ENCODE measurements at regions not wholly inside any gene's neighbourhood (a gene's known extent, or its start where the extent isn't known, plus 50 kb on each side); places are given as distances from the start of the nearest gene placed in this dataset.

DNA sequence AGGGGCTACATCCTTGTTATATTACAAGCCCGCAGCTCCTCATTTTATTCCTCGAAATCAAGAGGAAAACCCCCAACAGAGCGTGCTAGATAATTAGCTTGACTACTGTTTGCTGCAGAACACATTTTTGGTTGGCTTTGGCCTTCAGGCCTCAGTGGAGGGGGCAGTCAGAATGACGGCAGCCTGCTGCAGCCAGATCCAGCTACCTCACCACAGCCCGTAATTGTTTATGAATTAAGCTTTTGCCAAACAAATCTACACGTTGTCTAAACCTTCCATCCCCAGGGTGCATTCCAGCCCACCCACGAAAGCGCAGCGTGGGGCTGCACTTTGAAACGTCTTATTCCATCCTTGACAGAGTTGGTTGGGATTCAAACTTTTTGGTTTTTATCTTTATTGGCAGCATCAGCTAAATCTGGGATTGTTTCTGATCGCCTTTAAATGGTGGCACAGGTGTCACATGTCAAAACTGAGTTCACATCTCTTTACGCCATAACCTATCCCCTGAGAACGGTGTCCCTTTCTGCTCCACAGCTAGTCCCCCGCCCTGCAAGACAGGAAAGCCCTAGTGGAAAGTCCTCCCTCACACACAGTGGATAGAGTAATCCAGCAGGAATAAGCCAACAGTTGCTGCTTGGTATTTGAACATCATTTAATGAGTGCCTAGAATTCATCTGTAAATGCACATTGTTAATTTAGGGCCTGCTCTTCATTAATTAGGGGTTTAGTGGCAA is 195.5 kb downstream of the LMO4 start:
- intact Hi-C loops (cut with micrococcal nuclease; ENCODE audit: unreplicated experiment): no loop called here
- Histone ChIP-seq H3K79me2 (ENCODE audit: control insufficient read depth, insufficient read depth, low read length) (no peaks in the 10 kb centered on the region), H2AFZ (ENCODE audit: control insufficient read depth, low read depth, low read length) (no peak overlapping the region), H3K27ac (ENCODE audit: control insufficient read depth, insufficient read depth) (no peak overlapping the region), H3K4me3 (no peak overlapping the region), H4K20me1 (ENCODE audit: control insufficient read depth, insufficient read depth) (no peaks in the 10 kb centered on the region), H3K36me3 (ENCODE audit: control insufficient read depth in 2 of 2, insufficient read depth in 2 of 2, low read length in 1 of 2) (no peaks in the 10 kb centered on the region), H3K4me2 (ENCODE audit: control insufficient read depth, insufficient read depth) (no peak overlapping the region), H3K9ac (ENCODE audit: control insufficient read depth, insufficient read depth, low read length) (no peak overlapping the region), H3K27me3 (replicated peaks in 1 of 2; ENCODE audit: control insufficient read depth in 2 of 2, insufficient read depth in 2 of 2, low read length in 1 of 2) (0 out of 4 replicates have a peak, but pooled peaks cover 0 to 3% of the 10 kb centered on the region in 2 experiments), H3K9me3 (replicated peaks; ENCODE audit: control insufficient read depth, insufficient read depth, low read length) (no peaks in the 10 kb centered on the region), H3K4me1 (ENCODE audit: control insufficient read depth, insufficient read depth, low read length) (no peaks in the 10 kb centered on the region)
- WGBS (ENCODE audit: insufficient coverage, insufficient replicate concordance, low lambda C conversion rate, missing lambda C conversion rate): 38% methylated on average over 14 of the region's 14 CpGs
- POLR2A ChIA-PET: no interaction called here
- FAIRE-seq (no peak), DNase-seq (ENCODE audit: low read depth, low spot score) (no peak), ATAC-seq (no peak)
- RAD21 ChIA-PET (ENCODE audit: unreplicated experiment): no interaction called here
- SMC1A ChIA-PET (ENCODE audit: uncharacterized antibody, unreplicated experiment): no interaction called here
- TF ChIP-seq NFIC (IDR thresholded peaks at IDR 0.05; ENCODE audit: low read depth, low read length) (no peak), ESRRA (IDR thresholded peaks at IDR 0.05; ENCODE audit: low read length) (no peak), ZZZ3 (IDR thresholded peaks at IDR 0.05; ENCODE audit: control insufficient read depth, insufficient read length, low read depth) (no peak)
- in situ Hi-C loops (cut with MboI): no loop called here
- BruUV-seq (replicated peaks): no TSS peak
- CTCF ChIA-PET: no interaction called here

DNA sequence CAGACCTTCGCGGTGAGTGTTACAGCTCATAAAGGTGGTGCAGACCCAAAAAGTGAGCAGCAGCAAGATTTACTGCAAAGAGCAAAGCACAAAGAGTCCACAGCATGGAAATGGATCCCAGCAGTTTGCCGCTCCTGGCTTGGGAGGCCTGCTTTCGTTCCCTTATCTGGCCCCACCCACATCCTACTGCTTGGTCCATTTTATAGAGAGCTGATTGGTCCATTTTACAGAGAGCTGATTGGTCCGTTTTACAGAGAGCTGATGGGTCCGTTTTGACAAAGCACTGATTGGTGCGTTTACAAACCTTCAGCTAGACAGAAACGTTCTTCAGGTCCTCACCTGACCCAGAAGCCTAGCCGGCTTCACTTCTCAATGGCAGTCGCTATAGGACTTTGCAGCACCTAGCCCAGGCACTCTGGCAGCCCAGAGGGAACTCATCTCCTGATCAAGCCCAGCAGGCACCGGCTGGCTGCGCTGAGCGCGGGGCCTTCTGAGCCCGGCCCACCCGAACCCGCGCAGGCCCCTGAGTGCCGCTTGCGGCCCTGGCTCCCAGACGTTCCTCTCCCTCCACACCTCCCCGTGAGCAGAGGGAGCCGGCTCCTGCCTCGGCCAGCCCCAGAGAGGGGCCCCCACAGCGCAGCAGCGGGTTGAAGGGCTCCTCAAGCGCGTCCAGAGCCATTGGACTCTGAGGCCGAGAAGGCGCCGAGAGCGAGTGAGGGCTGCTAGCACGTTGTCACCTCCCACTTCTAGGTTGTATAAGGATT is 200.3 kb downstream of the LMO4 start:
- ChIA-PET RAD21 (ENCODE audit: unreplicated experiment) (no interaction called here), SMC1A (ENCODE audit: uncharacterized antibody, unreplicated experiment) (interaction anchor here (2.2 kb wide), 1 partner anchor 194 kb away, joined by 4 read pairs; no protein-coding TSS in a partner anchor), CTCF (no interaction called here), POLR2A (no interaction called here)
- BruUV-seq (replicated peaks): no TSS peak
- no peaks in the 10 kb centered on the region for H3K79me2 ChIP-seq (ENCODE audit: control insufficient read depth, insufficient read depth, low read length)
- ATAC-seq: no peak
- TF ChIP-seq CHD1 (IDR thresholded peaks at IDR 0.05; ENCODE audit: low read depth, low read length) (no peak), CHD2 (IDR thresholded peaks at IDR 0.05; ENCODE audit: borderline replicate concordance, low read depth, low read length) (no peak), MXI1 (IDR thresholded peaks at IDR 0.05; ENCODE audit: low read depth, low read length) (no peak), ZNF207 (IDR thresholded peaks at IDR 0.05; ENCODE audit: borderline replicate concordance) (no peak)
- intact Hi-C loops (cut with micrococcal nuclease; ENCODE audit: unreplicated experiment): no loop called here
- no peak overlapping the region for H3K4me3 ChIP-seq
- H3K4me2 ChIP-seq (ENCODE audit: control insufficient read depth, insufficient read depth): no peak overlapping the region
- H3K36me3 ChIP-seq (ENCODE audit: control insufficient read depth in 2 of 2, insufficient read depth in 2 of 2, low read length in 1 of 2): no peaks in the 10 kb centered on the region
- no peaks in the 10 kb centered on the region for H3K4me1 ChIP-seq (ENCODE audit: control insufficient read depth, insufficient read depth, low read length)
- no peaks in the 10 kb centered on the region for H3K9me3 ChIP-seq (replicated peaks; ENCODE audit: control insufficient read depth, insufficient read depth, low read length)
- no peak for DNase-seq (ENCODE audit: low read depth, low spot score)
- WGBS (ENCODE audit: insufficient coverage, insufficient replicate concordance, low lambda C conversion rate, missing lambda C conversion rate): 84% methylated on average over 25 of the region's 33 CpGs
- in situ Hi-C loops (cut with MboI): no loop called here
- FAIRE-seq: no peak
- H3K27ac ChIP-seq (ENCODE audit: control insufficient read depth, insufficient read depth): no peak overlapping the region
- no peak overlapping the region for H2AFZ ChIP-seq (ENCODE audit: control insufficient read depth, low read depth, low read length)
- 0 out of 4 replicates have a peak, but pooled peaks cover 0 to 3% of the 10 kb centered on the region in 2 experiments for H3K27me3 ChIP-seq (replicated peaks in 1 of 2; ENCODE audit: control insufficient read depth in 2 of 2, insufficient read depth in 2 of 2, low read length in 1 of 2)
- no peak overlapping the region for H3K9ac ChIP-seq (ENCODE audit: control insufficient read depth, insufficient read depth, low read length)
- H4K20me1 ChIP-seq (ENCODE audit: control insufficient read depth, insufficient read depth): no peaks in the 10 kb centered on the region

All from GM12878 (cell line).